ENCODE measurements at regions not wholly inside any gene's neighbourhood (a gene's known extent, or its start where the extent isn't known, plus 50 kb on each side); places are given as distances from the start of the nearest gene placed in this dataset.
"Not testable (repeated sequence)": the region's sequence is repeated elsewhere in the genome, so short reads cannot be mapped to it uniquely, and the experiment has no call there.

- WGBS = 81% methylated on average over 5 of the region's 9 CpGs
- not testable (repeated sequence) for H3K23ac ChIP-seq (ENCODE audit: low read length in 2 of 2); H4K91ac ChIP-seq (ENCODE audit: low read length)
Measured at GRCh38 chr10:130975351-130975750, 336.2 kb downstream of the TCERG1L start.

GRCh38 chr10:130982802-130983201 lies 328.7 kb downstream of the TCERG1L start:
- H3K4ac ChIP-seq (ENCODE audit: low read depth in 1 of 2, low read length in 2 of 2) = no peak overlapping the region
- H3K27me3 ChIP-seq (ENCODE audit: control insufficient read depth in 1 of 2, insufficient read depth in 1 of 2, low read length in 2 of 2) = no peaks in the 10 kb centered on the region
- no peak overlapping the region for H3K27ac ChIP-seq (ENCODE audit: low read length, poor library complexity, severe bottlenecking)
- H4K91ac ChIP-seq (ENCODE audit: low read length) = no peak overlapping the region
- H2AK5ac ChIP-seq (ENCODE audit: low read length, severe bottlenecking) = no peak overlapping the region
- no peaks in the 10 kb centered on the region for H3K4me1 ChIP-seq (ENCODE audit: control insufficient read depth, insufficient read depth, low read depth, low read length)
- no peak overlapping the region for H3K4me3 ChIP-seq (ENCODE audit: insufficient read depth in 1 of 2, low read depth in 1 of 2, low read length in 2 of 2)
- no peak overlapping the region for H3K23ac ChIP-seq (ENCODE audit: low read length in 2 of 2)
- no peak overlapping the region for H2BK5ac ChIP-seq (ENCODE audit: low read depth, low read length, poor library complexity, severe bottlenecking)
- H2BK12ac ChIP-seq (ENCODE audit: low read length in 2 of 2) = no peak overlapping the region
- no peak overlapping the region for H3K9ac ChIP-seq (ENCODE audit: low read length)
- H3K18ac ChIP-seq (ENCODE audit: low read depth in 1 of 2, low read length in 2 of 2) = no peak overlapping the region
- no CpG with 5 or more reads among the region's 1 CpG for WGBS
- no peak overlapping the region for H3K4me2 ChIP-seq (ENCODE audit: low read length, poor library complexity, severe bottlenecking)
- no peak overlapping the region for H2AFZ ChIP-seq (ENCODE audit: low read depth, low read length)
- H2BK120ac ChIP-seq (ENCODE audit: low read depth, low read length) = no peak overlapping the region
- no peak overlapping the region for H3K14ac ChIP-seq (ENCODE audit: low read length in 2 of 2)
- no peak overlapping the region for H4K8ac ChIP-seq (ENCODE audit: low read length)
- peaks cover 8% of the 10 kb centered on the region for H3K9me3 ChIP-seq (ENCODE audit: control insufficient read depth, low read length)
- H3K79me1 ChIP-seq (replicated peaks; ENCODE audit: low read length, poor library complexity, severe bottlenecking) = no peaks in the 10 kb centered on the region
- H3K36me3 ChIP-seq (ENCODE audit: control insufficient read depth in 1 of 2, insufficient read depth in 2 of 2, low read depth in 1 of 2, low read length in 2 of 2) = no peaks in the 10 kb centered on the region
- no peak overlapping the region for H2BK15ac ChIP-seq (ENCODE audit: low read depth, poor library complexity, severe bottlenecking)
- no peak for DNase-seq

More at GRCh38 chr10:130975351-130975750, 336.2 kb downstream of the TCERG1L start:
- not testable (repeated sequence) for H3K4me2 ChIP-seq (ENCODE audit: low read length, poor library complexity, severe bottlenecking); H2AFZ ChIP-seq (ENCODE audit: low read depth, low read length); H3K4me1 ChIP-seq (ENCODE audit: control insufficient read depth, insufficient read depth, low read depth, low read length); H3K27me3 ChIP-seq (ENCODE audit: control insufficient read depth in 1 of 2, insufficient read depth in 1 of 2, low read length in 2 of 2); H4K8ac ChIP-seq (ENCODE audit: low read length); H3K79me1 ChIP-seq (replicated peaks; ENCODE audit: low read length, poor library complexity, severe bottlenecking); H3K36me3 ChIP-seq (ENCODE audit: control insufficient read depth in 1 of 2, insufficient read depth in 2 of 2, low read depth in 1 of 2, low read length in 2 of 2); H2BK5ac ChIP-seq (ENCODE audit: low read depth, low read length, poor library complexity, severe bottlenecking); H3K4me3 ChIP-seq (ENCODE audit: insufficient read depth in 1 of 2, low read depth in 1 of 2, low read length in 2 of 2); H2BK12ac ChIP-seq (ENCODE audit: low read length in 2 of 2); H3K9ac ChIP-seq (ENCODE audit: low read length); H3K18ac ChIP-seq (ENCODE audit: low read depth in 1 of 2, low read length in 2 of 2); H3K14ac ChIP-seq (ENCODE audit: low read length in 2 of 2); H3K4ac ChIP-seq (ENCODE audit: low read depth in 1 of 2, low read length in 2 of 2); H3K9me3 ChIP-seq (ENCODE audit: control insufficient read depth, low read length); H2BK120ac ChIP-seq (ENCODE audit: low read depth, low read length); H3K27ac ChIP-seq (ENCODE audit: low read length, poor library complexity, severe bottlenecking); H2AK5ac ChIP-seq (ENCODE audit: low read length, severe bottlenecking); DNase-seq; H2BK15ac ChIP-seq (ENCODE audit: low read depth, poor library complexity, severe bottlenecking)

GRCh38 chr10:130983749-130984148 lies 327.8 kb downstream of the TCERG1L start:
- H3K18ac ChIP-seq (ENCODE audit: low read depth in 1 of 2, low read length in 2 of 2) = no peak overlapping the region
- peaks cover 8% of the 10 kb centered on the region for H3K9me3 ChIP-seq (ENCODE audit: control insufficient read depth, low read length)
- no peak overlapping the region for H3K14ac ChIP-seq (ENCODE audit: low read length in 2 of 2)
- H4K8ac ChIP-seq (ENCODE audit: low read length) = no peak overlapping the region
- H3K36me3 ChIP-seq (ENCODE audit: control insufficient read depth in 1 of 2, insufficient read depth in 2 of 2, low read depth in 1 of 2, low read length in 2 of 2) = no peaks in the 10 kb centered on the region
- WGBS = 25% methylated on average over 1 of the region's 2 CpGs
- no peak overlapping the region for H2BK5ac ChIP-seq (ENCODE audit: low read depth, low read length, poor library complexity, severe bottlenecking)
- H3K4ac ChIP-seq (ENCODE audit: low read depth in 1 of 2, low read length in 2 of 2) = no peak overlapping the region
- no peaks in the 10 kb centered on the region for H3K4me1 ChIP-seq (ENCODE audit: control insufficient read depth, insufficient read depth, low read depth, low read length)
- H2AK5ac ChIP-seq (ENCODE audit: low read length, severe bottlenecking) = no peak overlapping the region
- H3K23ac ChIP-seq (ENCODE audit: low read length in 2 of 2) = no peak overlapping the region
- H3K27me3 ChIP-seq (ENCODE audit: control insufficient read depth in 1 of 2, insufficient read depth in 1 of 2, low read length in 2 of 2) = no peaks in the 10 kb centered on the region
- no peak for DNase-seq
- no peak overlapping the region for H3K9ac ChIP-seq (ENCODE audit: low read length)
- no peak overlapping the region for H3K4me2 ChIP-seq (ENCODE audit: low read length, poor library complexity, severe bottlenecking)
- no peak overlapping the region for H2AFZ ChIP-seq (ENCODE audit: low read depth, low read length)
- H2BK12ac ChIP-seq (ENCODE audit: low read length in 2 of 2) = no peak overlapping the region
- H2BK120ac ChIP-seq (ENCODE audit: low read depth, low read length) = no peak overlapping the region
- no peak overlapping the region for H3K4me3 ChIP-seq (ENCODE audit: insufficient read depth in 1 of 2, low read depth in 1 of 2, low read length in 2 of 2)
- no peak overlapping the region for H4K91ac ChIP-seq (ENCODE audit: low read length)
- H3K79me1 ChIP-seq (replicated peaks; ENCODE audit: low read length, poor library complexity, severe bottlenecking) = no peaks in the 10 kb centered on the region
- H2BK15ac ChIP-seq (ENCODE audit: low read depth, poor library complexity, severe bottlenecking) = no peak overlapping the region
- H3K27ac ChIP-seq (ENCODE audit: low read length, poor library complexity, severe bottlenecking) = no peak overlapping the region

- H2BK5ac ChIP-seq (ENCODE audit: low read depth, low read length, poor library complexity, severe bottlenecking) = no peak overlapping the region
- H4K91ac ChIP-seq (ENCODE audit: low read length) = no peak overlapping the region
- H3K79me1 ChIP-seq (replicated peaks; ENCODE audit: low read length, poor library complexity, severe bottlenecking) = no peaks in the 10 kb centered on the region
- H3K9ac ChIP-seq (ENCODE audit: low read length) = no peak overlapping the region
- H2AFZ ChIP-seq (ENCODE audit: low read depth, low read length) = no peak overlapping the region
- no peak overlapping the region for H2AK5ac ChIP-seq (ENCODE audit: low read length, severe bottlenecking)
- no peak overlapping the region for H3K27ac ChIP-seq (ENCODE audit: low read length, poor library complexity, severe bottlenecking)
- no peaks in the 10 kb centered on the region for H3K36me3 ChIP-seq (ENCODE audit: control insufficient read depth in 1 of 2, insufficient read depth in 2 of 2, low read depth in 1 of 2, low read length in 2 of 2)
- no peak overlapping the region for H3K4me2 ChIP-seq (ENCODE audit: low read length, poor library complexity, severe bottlenecking)
- H2BK120ac ChIP-seq (ENCODE audit: low read depth, low read length) = no peak overlapping the region
- H3K18ac ChIP-seq (ENCODE audit: low read depth in 1 of 2, low read length in 2 of 2) = no peak overlapping the region
- no peaks in the 10 kb centered on the region for H3K27me3 ChIP-seq (ENCODE audit: control insufficient read depth in 1 of 2, insufficient read depth in 1 of 2, low read length in 2 of 2)
- H2BK15ac ChIP-seq (ENCODE audit: low read depth, poor library complexity, severe bottlenecking) = no peak overlapping the region
- no peak overlapping the region for H3K4ac ChIP-seq (ENCODE audit: low read depth in 1 of 2, low read length in 2 of 2)
- H3K9me3 ChIP-seq (ENCODE audit: control insufficient read depth, low read length) = peaks cover 8% of the 10 kb centered on the region
- no peak overlapping the region for H3K14ac ChIP-seq (ENCODE audit: low read length in 2 of 2)
- no peak for DNase-seq
- WGBS = 81% methylated on average over 3 of the region's 3 CpGs
- no peaks in the 10 kb centered on the region for H3K4me1 ChIP-seq (ENCODE audit: control insufficient read depth, insufficient read depth, low read depth, low read length)
- H3K23ac ChIP-seq (ENCODE audit: low read length in 2 of 2) = no peak overlapping the region
- H2BK12ac ChIP-seq (ENCODE audit: low read length in 2 of 2) = no peak overlapping the region
- no peak overlapping the region for H4K8ac ChIP-seq (ENCODE audit: low read length)
- no peak overlapping the region for H3K4me3 ChIP-seq (ENCODE audit: insufficient read depth in 1 of 2, low read depth in 1 of 2, low read length in 2 of 2)
Measured at GRCh38 chr10:130984686-130985085, 326.8 kb downstream of the TCERG1L start.
